DOHH2 (cell line): ENCODE measurements at regions not wholly inside any gene's neighbourhood (a gene's known extent, or its start where the extent isn't known, plus 50 kb on each side); places are given as distances from the start of the nearest gene placed in this dataset.

ENCODE experiments used
- H3F3A ChIP-seq: fragments of 200-600 bp; sonication (generic), shearing (Covaris generic); 2 replicates; pipeline ENCODE4 v1.6.0; 2016; ENCODE audit warnings: antibody characterized with exemption, mild to moderate bottlenecking; ENCODE audit not compliant: control insufficient read depth, insufficient read depth
- H3K27ac ChIP-seq: fragments of 200-600 bp; sonication (generic); 2 replicates; pipeline ENCODE4 v1.5.1; 2014; ENCODE audit warnings: low read depth, mild to moderate bottlenecking, low read length, moderate library complexity
- H3K27me3 ChIP-seq: fragments of 200-600 bp; sonication (generic); 2 replicates; pipeline ENCODE4 v1.6.1; 2014; ENCODE audit warnings: mild to moderate bottlenecking, low read length, mixed read lengths; ENCODE audit not compliant: control insufficient read depth
- H3K36me3 ChIP-seq: fragments of 200-600 bp; sonication (generic); 2 replicates; pipeline ENCODE4 v1.6.1; 2014; ENCODE audit warnings: mild to moderate bottlenecking, low read length, moderate library complexity, mixed read lengths; ENCODE audit not compliant: control insufficient read depth
- H3K4me1 ChIP-seq: fragments of 200-600 bp; sonication (generic); 2 replicates; pipeline ENCODE4 v1.6.1; 2014; ENCODE audit warnings: mild to moderate bottlenecking, low read length, mixed read lengths; ENCODE audit not compliant: control insufficient read depth
- H3K4me2 ChIP-seq: fragments of 200-600 bp; sonication (generic); 2 replicates; pipeline ENCODE4 v1.6.0; 2014; ENCODE audit warnings: mild to moderate bottlenecking, low read length, moderate library complexity
- H3K4me3 ChIP-seq: fragments of 200-600 bp; sonication (generic); 2 replicates; pipeline ENCODE4 v1.5.1; 2014; ENCODE audit warnings: mild to moderate bottlenecking, low read length, mixed read lengths
- H3K79me2 ChIP-seq: fragments of 200-600 bp; sonication (generic); 2 replicates; pipeline ENCODE4 v1.6.1; 2014; ENCODE audit warnings: mild to moderate bottlenecking, low read length, mixed read lengths; ENCODE audit not compliant: control insufficient read depth
- H3K9me2 ChIP-seq: fragments of 200-600 bp; sonication (generic); replicated peaks from 2 replicates; pipeline ENCODE4 v1.6.1; 2014; ENCODE audit warnings: mild to moderate bottlenecking, low read length, mixed read lengths; ENCODE audit not compliant: control insufficient read depth
- H3K9me3 ChIP-seq: fragments of 200-600 bp; sonication (generic); 2 replicates; pipeline ENCODE4 v1.6.1; 2014; ENCODE audit warnings: antibody characterized with exemption, low read length, mixed read lengths; ENCODE audit not compliant: control insufficient read depth, insufficient read depth
- H4K20me1 ChIP-seq: fragments of 200-600 bp; sonication (generic); 2 replicates; pipeline ENCODE4 v1.6.0; 2014; ENCODE audit warnings: low read depth, mild to moderate bottlenecking, antibody characterized with exemption, low read length, moderate library complexity; ENCODE audit not compliant: control insufficient read depth, insufficient read depth
- EZH2phosphoT487 ChIP-seq: fragments of 200-600 bp; sonication (generic); IDR thresholded peaks from 2 replicates; pipeline ENCODE4 v1.6.1; 2017; ENCODE audit warnings: borderline replicate concordance, mild to moderate bottlenecking, antibody characterized with exemption, low read length, moderate library complexity, mixed read lengths
- TF ChIP-seq, protein P1 (sequence below): fragments of 200-600 bp; sonication (generic); IDR thresholded peaks from one replicate; pipeline ENCODE4 v1.5.1; 2014; ENCODE audit warnings: antibody characterized with exemption, mild to moderate bottlenecking, low read depth, low read length; ENCODE audit not compliant: poor library complexity, severe bottlenecking

DNA sequence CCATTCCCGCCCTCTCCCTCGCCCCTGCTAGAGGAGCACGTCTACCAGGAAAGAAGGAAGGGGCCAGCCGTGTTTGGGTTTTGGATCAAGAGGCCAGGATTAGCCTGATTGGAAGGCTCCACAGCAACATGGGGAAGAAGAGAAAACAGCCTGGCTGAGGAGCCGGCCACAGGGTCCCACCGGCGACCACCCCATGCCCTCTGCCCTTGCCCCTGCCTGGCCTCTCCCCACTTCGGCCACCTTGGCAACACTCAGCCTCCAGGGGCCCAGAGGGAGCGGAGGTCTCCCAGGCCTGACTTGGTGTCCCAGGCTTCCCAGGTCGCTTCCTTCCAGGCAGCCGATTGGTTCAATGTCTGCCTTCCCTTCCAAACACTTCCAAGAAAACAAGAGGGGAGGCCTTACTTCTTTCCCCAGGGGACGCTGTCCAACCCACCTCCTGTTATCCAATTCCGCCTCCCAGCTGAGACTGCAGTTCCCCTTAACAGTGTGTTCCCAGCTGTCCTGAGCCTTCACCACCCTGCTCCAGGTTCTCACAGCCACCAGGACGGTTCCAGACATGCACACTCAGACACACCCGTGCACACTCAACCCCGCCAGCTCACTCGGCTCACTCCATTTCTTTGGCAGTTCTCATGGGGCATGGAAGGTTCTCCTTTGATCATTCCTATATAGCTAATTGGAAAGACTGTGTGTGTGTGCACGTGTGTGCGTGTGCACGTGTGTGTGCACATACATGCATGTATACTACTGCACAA is 65.4 kb downstream of the RBFOX3 start:
- H3F3A ChIP-seq, result no peaks in the 10 kb centered on the region
- H4K20me1 ChIP-seq, result no peaks in the 10 kb centered on the region
- H3K4me1 ChIP-seq, result no peaks in the 10 kb centered on the region
- H3K9me3 ChIP-seq, result no peaks in the 10 kb centered on the region
- H3K27ac ChIP-seq, result no peak overlapping the region
- H3K4me2 ChIP-seq, result no peak overlapping the region
- no peaks in the 10 kb centered on the region for H3K79me2 ChIP-seq
- no peak overlapping the region for H3K4me3 ChIP-seq
- H3K27me3 ChIP-seq, result no peaks in the 10 kb centered on the region
- no peaks in the 10 kb centered on the region for H3K36me3 ChIP-seq
- TF ChIP-seq, protein P1, sequence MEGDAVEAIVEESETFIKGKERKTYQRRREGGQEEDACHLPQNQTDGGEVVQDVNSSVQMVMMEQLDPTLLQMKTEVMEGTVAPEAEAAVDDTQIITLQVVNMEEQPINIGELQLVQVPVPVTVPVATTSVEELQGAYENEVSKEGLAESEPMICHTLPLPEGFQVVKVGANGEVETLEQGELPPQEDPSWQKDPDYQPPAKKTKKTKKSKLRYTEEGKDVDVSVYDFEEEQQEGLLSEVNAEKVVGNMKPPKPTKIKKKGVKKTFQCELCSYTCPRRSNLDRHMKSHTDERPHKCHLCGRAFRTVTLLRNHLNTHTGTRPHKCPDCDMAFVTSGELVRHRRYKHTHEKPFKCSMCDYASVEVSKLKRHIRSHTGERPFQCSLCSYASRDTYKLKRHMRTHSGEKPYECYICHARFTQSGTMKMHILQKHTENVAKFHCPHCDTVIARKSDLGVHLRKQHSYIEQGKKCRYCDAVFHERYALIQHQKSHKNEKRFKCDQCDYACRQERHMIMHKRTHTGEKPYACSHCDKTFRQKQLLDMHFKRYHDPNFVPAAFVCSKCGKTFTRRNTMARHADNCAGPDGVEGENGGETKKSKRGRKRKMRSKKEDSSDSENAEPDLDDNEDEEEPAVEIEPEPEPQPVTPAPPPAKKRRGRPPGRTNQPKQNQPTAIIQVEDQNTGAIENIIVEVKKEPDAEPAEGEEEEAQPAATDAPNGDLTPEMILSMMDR, result no peak
- no peak for TF ChIP-seq EZH2phosphoT487
- no peaks in the 10 kb centered on the region for H3K9me2 ChIP-seq

DNA sequence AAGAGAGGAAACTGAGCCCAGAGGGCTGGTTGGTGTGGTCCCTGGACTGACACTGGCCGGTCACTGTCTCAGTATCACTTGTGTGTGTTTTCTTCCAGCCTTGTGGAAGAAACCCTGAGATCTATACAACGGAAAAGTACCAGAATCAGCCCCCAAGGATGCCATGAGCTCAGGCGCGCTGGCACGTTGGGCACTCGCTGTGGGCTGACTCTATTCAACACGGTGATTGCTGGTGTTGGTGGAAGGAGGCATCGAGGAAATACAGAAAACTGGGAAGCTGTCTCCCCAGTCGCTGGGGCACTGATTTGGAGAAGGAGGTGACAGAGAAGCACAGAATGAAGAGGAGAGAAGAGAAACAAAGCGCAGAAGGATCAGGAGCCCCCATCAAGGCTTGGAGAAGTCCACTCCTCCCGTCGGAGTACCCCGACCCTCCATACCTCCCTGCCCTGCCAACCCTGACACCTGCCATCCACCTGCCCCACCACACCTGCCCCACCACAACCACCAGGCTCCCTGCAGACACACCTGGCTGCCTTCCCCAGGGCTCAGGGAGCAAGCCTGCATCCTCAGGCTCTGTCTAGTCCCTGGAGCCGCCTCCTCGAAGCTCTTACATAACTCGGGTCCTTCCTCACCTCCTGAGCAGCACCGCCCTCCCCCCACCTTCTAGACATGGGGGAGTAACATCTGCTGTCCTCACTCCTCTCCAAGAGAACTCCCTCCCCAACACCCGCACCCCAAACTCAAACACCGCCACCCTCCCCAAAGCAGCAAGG is 66.5 kb downstream of the RBFOX3 start:
- H3K4me3 ChIP-seq, result no peak overlapping the region
- TF ChIP-seq, protein P1, result no peak
- no peak for TF ChIP-seq EZH2phosphoT487
- no peak overlapping the region for H3K27ac ChIP-seq
- H3F3A ChIP-seq, result no peaks in the 10 kb centered on the region
- no peaks in the 10 kb centered on the region for H4K20me1 ChIP-seq
- H3K4me1 ChIP-seq, result no peaks in the 10 kb centered on the region
- no peaks in the 10 kb centered on the region for H3K9me2 ChIP-seq
- H3K27me3 ChIP-seq, result no peaks in the 10 kb centered on the region
- no peaks in the 10 kb centered on the region for H3K9me3 ChIP-seq
- no peaks in the 10 kb centered on the region for H3K79me2 ChIP-seq
- H3K36me3 ChIP-seq, result no peaks in the 10 kb centered on the region
- no peak overlapping the region for H3K4me2 ChIP-seq

DNA sequence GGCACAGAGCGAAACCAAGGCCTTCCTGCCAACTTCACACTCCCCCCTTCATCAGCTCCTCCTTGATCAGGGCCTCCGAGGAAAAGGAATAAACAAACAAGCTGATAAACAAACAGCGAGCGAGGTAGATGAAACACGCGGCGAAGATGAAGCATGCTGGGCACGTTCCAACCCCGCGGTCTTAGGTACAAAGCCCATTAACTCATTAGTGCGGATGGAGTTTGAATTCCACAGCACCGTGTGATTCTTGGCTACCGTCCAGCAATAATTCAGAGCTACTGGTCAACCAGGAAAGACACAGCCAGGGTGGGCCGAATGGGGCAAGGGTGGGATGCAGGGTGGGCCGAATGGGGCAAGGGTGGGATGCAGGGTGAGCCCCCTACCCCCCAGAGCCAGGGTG is 67.3 kb downstream of the RBFOX3 start:
- Histone ChIP-seq H3K9me3 (no peaks in the 10 kb centered on the region), H3K4me1 (no peaks in the 10 kb centered on the region), H4K20me1 (no peaks in the 10 kb centered on the region), H3K79me2 (no peaks in the 10 kb centered on the region), H3K9me2 (no peaks in the 10 kb centered on the region), H3K4me3 (no peak overlapping the region), H3K27ac (no peak overlapping the region), H3K27me3 (no peaks in the 10 kb centered on the region), H3K36me3 (no peaks in the 10 kb centered on the region), H3K4me2 (no peak overlapping the region), H3F3A (no peaks in the 10 kb centered on the region)
- TF ChIP-seq EZH2phosphoT487, result no peak
- TF ChIP-seq, protein P1, result no peak
